HL-60 (cell line): ENCODE measurements at regions not wholly inside any gene's neighbourhood (a gene's known extent, or its start where the extent isn't known, plus 50 kb on each side); places are given as distances from the start of the nearest gene placed in this dataset.

Experiments used
- DNase-seq, 2 experiments: peaks; one replicate each; pipeline ENCODE4 v3.0.0-alpha.2; 2010 to 2020; ENCODE audit warnings: low read depth in 1 of 2, low spot score in 1 of 2
- H3K27ac ChIP-seq: fragments of 250-450 bp; sonication (Bioruptor Pico); replicated peaks from 2 replicates; pipeline ENCODE4 v1.5.1; 2020; ENCODE audit warnings: mild to moderate bottlenecking, moderate library complexity
- H3K27me3 ChIP-seq: fragments of 250-450 bp; sonication (Bioruptor Pico); 2 replicates; pipeline ENCODE4 v1.5.1; 2021; ENCODE audit warnings: mild to moderate bottlenecking, moderate library complexity; ENCODE audit not compliant: insufficient read depth, poor library complexity, severe bottlenecking
- H3K4me3 ChIP-seq: replicated peaks from 2 replicates; pipeline ENCODE4 v1.5.1; 2011; ENCODE audit warnings: mild to moderate bottlenecking, control low read depth, low read length; ENCODE audit not compliant: insufficient read depth
- CTCF ChIP-seq: IDR thresholded peaks from one replicate; pipeline ENCODE4 v1.5.1; 2011; ENCODE audit warnings: low read length, control low read depth, inconsistent platforms; ENCODE audit not compliant: insufficient read depth
- GABPA ChIP-seq: IDR thresholded peaks from 2 replicates; pipeline ENCODE4 v1.6.1; 2012; ENCODE audit warnings: low read depth
- POLR2AphosphoS5 ChIP-seq: IDR thresholded peaks from 2 replicates; pipeline ENCODE4 v1.6.1; 2012; ENCODE audit warnings: low read depth
- SPI1 ChIP-seq: IDR thresholded peaks from 2 replicates; pipeline ENCODE4 v1.6.1; 2012; ENCODE audit warnings: low read depth, mild to moderate bottlenecking, borderline replicate concordance
- TF ChIP-seq, protein P1 (sequence below): IDR thresholded peaks from 2 replicates; pipeline ENCODE4 v1.6.1; 2012; ENCODE audit warnings: low read depth; ENCODE audit not compliant: insufficient replicate concordance

DNA sequence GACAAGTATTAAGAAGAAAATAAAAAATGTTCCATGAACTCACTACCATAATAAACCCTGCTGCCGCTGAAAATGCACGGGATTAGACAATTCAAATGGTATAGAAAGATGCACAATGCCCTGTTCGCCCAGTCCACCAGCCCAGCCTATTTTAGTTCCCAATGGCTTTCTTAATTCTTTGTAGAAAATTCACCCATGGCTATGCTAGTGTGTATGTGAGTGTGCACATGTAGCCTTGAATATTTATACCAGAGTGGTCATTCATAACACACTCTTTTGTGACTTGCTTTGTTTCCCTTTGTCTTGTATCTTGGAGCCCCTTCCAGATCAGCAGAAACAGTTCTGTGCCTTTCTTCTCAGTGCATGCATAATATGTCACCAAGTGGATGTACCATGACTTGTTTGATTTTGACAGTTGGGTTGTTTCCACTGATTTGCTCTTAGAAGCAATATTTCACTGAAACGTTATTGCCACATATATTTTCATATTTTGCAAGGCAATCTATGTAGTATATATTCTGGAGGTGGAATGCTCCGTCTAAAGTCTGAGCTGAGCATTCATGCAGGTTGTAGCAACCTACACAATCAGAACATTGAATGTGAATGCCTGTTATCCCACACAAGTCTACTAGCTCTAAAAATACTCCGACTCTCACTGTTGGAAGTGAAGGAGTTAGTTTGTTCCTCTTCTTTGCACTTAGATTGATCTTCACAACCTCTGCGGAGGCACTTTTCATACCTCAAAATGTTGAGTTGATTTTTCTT, 383.0 kb upstream of the EEF2KMT start:
- no peak overlapping the region for H3K4me3 ChIP-seq
- TF ChIP-seq CTCF (no peak), SPI1 (no peak), GABPA (no peak), POLR2AphosphoS5 (no peak)
- TF ChIP-seq, protein P1, sequence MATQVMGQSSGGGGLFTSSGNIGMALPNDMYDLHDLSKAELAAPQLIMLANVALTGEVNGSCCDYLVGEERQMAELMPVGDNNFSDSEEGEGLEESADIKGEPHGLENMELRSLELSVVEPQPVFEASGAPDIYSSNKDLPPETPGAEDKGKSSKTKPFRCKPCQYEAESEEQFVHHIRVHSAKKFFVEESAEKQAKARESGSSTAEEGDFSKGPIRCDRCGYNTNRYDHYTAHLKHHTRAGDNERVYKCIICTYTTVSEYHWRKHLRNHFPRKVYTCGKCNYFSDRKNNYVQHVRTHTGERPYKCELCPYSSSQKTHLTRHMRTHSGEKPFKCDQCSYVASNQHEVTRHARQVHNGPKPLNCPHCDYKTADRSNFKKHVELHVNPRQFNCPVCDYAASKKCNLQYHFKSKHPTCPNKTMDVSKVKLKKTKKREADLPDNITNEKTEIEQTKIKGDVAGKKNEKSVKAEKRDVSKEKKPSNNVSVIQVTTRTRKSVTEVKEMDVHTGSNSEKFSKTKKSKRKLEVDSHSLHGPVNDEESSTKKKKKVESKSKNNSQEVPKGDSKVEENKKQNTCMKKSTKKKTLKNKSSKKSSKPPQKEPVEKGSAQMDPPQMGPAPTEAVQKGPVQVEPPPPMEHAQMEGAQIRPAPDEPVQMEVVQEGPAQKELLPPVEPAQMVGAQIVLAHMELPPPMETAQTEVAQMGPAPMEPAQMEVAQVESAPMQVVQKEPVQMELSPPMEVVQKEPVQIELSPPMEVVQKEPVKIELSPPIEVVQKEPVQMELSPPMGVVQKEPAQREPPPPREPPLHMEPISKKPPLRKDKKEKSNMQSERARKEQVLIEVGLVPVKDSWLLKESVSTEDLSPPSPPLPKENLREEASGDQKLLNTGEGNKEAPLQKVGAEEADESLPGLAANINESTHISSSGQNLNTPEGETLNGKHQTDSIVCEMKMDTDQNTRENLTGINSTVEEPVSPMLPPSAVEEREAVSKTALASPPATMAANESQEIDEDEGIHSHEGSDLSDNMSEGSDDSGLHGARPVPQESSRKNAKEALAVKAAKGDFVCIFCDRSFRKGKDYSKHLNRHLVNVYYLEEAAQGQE, result no peak
- no peaks in the 10 kb centered on the region for H3K27me3 ChIP-seq
- no peak for DNase-seq
- H3K27ac ChIP-seq, result no peak overlapping the region

DNA sequence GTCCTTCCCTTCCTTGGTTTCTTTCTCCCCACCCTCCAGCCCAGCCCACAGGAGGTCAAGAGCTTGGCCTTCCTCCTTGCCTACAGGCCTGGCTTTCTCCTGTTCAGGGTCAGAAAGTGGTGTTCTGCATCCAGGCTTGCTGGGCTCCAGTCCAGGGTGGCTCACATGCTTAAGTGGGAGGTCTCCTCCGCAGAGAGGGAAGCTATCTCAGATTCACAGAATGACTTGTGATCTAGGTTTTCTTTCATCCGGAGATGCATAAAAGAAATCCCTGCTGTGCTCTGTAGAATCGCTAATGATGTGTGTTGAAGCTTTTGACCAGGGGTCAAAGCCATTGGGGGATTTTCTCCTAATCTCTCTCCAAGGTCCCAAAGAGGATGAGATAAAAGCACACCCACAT, 382.3 kb upstream of the EEF2KMT start:
- DNase-seq, result no peak
- H3K27me3 ChIP-seq, result no peaks in the 10 kb centered on the region
- TF ChIP-seq, protein P1, result no peak
- TF ChIP-seq GABPA (no peak), SPI1 (no peak), CTCF (no peak), POLR2AphosphoS5 (no peak)

GRCh38 chr16:5478036-5478435, 380.4 kb upstream of the EEF2KMT start:
- no peak for TF ChIP-seq SPI1
- H3K27me3 ChIP-seq, result no peaks in the 10 kb centered on the region
- no peak overlapping the region for H3K4me3 ChIP-seq
- H3K27ac ChIP-seq, result no peak overlapping the region
- no peak for DNase-seq

More for the DNA sequence above, 382.3 kb upstream of the EEF2KMT start:
- Histone ChIP-seq H3K4me3 (no peak overlapping the region), H3K27ac (no peak overlapping the region)

- no peaks in the 10 kb centered on the region for H3K27me3 ChIP-seq
- no peak for DNase-seq
- TF ChIP-seq, protein P1, result no peak
- no peak for TF ChIP-seq POLR2AphosphoS5
- no peak for TF ChIP-seq CTCF
- no peak for TF ChIP-seq SPI1
- TF ChIP-seq GABPA, result no peak
- no peak overlapping the region for H3K27ac ChIP-seq
- H3K4me3 ChIP-seq, result no peak overlapping the region
Measured at GRCh38 chr16:5477251-5477650, 379.7 kb upstream of the EEF2KMT start.
